Stimulated activated CD4-positive, alpha-beta T cell treated with anti-CD3 and anti-CD28 coated beads, TNF-alpha, amount 100 ng/mL, for 4 hours (primary cell): ENCODE measurements at regions not wholly inside any gene's neighbourhood (a gene's known extent, or its start where the extent isn't known, plus 50 kb on each side); places are given as distances from the start of the nearest gene placed in this dataset.

ENCODE experiments used
- DNase-seq, 3 experiments: peaks; one replicate each; pipeline ENCODE4 v3.0.0-alpha.2; 2020; ENCODE audit warnings: low read depth in 3 of 3

DNA sequence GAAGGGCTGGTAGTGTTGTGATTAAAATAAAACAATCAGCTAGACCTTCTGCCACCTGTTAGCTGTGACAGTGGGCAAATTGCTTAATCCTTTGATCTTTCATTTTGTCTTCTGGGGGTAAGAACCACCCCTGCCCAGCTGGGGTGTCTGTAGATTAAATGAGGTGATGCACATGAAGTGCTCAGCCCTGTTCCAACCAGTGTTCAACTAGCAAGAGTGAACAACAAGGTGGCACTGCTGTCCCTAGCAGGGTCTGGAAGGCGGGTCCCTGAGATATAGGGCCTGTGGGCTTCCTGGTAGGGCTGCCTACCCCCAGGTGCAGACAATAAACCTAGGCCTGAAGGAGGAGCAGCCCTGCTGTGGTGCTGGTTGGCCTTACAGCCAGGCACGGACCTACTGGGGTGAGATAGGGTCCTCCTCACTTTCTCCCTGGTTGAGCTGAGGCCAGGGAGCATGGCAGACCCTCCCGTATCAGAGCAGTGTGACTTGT lies 60.6 kb downstream of the ARL6IP4 start:
- DNase-seq, result no peak

DNA sequence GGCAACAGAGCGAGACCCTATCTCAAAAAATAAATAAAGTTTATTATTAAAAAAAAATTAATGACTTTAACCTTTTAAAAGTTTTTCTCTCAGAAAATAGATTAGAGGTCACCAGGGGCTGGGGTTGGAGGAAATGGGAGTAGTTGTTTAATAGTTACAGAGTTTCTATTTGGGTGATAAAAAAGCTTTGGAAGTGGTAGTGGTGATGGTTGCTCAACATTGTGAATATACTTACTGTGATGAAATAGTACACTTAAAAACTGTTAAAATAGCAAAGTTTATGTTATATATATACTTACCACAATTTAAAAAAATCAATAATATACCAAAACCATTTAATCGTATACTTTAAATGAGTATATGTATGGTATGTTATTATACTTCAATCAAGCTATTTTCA lies 59.6 kb downstream of the ARL6IP4 start:
- no peak for DNase-seq

DNA sequence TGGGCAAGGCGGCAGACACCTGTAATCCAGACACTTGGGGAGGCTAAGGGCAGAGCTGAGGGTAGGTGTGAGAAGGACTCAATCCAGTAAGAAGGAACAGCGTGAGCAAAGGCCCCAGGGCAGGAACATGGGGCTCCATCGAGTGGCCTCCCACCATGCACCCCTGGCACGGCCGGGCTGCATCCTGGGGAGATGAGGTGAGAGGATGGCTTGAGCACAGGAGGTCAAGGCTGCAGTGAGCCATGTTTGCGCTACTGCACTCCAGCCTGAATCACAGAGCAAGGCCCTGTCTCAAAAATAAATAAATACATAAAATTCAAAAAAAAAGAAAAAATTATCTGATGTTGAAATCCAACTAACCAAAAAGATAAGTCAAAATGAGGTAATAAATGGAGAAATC lies 58.5 kb downstream of the ARL6IP4 start:
- DNase-seq, result no peak

DNA sequence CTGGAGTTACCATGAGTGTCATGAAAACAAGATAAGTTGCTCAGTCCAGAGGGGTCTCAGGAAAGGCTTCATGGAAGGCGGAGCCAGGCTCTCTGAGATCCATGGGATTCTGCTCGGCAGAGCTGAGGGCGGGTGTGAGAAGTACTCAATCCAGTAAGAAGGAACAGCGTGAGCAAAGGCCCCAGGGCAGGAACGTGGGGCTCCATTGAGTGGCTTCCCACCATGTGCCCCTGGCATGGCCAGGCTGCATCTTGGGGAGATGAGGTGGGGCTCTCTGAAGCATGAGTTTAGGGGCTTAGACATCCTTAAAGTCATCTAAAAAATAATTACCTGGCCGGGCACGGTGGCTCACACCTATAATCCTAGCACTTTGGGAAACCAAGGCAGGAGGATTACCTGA lies 58.0 kb downstream of the ARL6IP4 start:
- DNase-seq, result no peak

DNA sequence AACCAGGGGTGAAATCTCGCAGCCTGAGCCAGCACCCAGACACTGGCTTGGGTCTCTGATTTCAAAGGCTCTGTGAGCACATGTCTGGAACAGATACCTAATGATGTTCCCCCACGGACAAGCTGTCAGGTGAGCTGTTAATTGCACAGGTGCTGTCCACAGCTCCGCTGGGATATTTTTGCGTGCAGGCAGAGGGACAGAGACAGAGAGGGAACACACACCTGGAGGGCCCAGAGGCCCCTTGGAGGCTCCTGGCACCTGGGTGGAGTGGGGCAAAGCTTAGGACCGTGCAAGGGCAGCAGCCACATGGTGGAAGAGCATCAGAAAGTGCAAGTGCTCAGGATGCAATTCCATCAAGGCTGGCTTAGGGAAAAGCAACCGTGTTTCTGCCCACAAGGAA lies 57.3 kb downstream of the ARL6IP4 start:
- no peak for DNase-seq

DNA sequence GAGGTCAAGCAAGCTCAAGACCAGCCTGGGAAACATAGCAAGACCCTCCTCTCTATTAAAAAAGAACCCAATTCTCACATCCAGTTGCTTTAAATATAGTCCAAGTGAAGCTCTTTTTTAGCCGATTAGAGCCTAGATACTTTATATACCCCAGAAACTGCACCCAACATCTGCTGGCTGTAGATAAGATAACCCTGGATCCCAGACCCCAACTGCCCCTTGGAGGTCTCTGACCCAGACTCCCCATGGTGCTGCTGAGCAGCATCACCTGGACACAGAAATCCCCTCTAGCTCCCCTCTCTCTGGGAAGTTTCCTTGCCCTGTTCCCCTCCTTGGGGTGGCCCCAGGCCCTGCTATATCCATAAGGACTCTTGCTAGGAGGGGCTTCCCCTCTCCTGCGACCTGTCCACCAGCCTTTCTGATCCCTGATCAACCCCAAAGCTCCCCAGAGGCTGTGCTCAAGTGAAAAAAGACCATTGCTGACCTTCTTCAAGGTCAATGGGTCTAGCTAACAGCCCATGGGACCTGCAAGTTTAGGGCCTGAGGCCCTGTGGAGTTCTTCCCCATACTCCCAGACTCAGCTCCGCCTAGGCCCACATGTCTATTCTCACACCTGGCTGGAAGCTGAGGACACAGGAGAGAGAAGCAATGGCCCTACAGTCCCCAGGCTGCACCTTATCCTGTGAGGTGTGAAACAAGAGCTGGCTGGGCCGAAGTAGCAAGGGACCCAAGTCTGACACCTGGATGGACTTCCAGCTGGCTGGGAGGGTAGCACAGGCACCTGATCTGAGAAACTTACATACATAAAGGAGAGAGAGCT lies 56.2 kb downstream of the ARL6IP4 start:
- no peak for DNase-seq

DNA sequence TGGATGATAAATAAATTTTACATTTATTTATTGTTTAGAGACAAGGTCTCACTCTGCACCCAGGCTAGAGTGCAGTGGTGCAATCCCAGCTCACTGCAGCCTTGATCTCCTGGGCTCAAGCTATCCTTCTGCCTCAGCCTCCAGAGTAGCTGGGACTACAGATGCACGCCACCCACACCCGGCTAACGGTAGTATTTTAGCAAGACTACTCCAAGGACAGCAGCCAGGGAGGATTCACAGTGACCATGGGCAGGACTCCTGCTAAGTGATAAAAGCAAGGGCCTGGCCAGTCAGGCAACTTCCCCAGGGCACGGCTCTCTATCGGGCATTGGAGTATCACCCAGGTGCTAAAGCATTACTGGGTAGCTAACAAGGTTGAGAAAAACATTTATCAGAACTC lies 55.4 kb downstream of the ARL6IP4 start:
- no peak for DNase-seq

DNA sequence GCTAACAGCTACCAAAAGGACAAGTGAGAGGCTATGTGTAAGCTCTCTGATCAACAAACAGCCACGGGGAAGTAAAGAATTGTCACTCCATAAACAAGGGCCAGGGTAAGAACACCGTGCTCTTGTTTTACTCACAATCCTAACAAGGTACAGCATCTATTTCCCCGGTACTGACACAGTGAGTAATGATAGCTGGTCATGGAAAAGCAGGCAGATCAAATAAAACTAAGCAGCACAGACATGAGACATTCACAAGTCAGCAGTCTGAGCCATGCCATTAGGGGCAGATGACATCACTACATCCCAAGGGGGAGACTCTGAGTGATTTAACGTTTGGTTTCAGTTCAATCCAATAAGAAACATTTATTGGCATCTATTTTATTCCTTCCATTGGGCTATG lies 54.4 kb downstream of the ARL6IP4 start:
- DNase-seq, result no peak

DNA sequence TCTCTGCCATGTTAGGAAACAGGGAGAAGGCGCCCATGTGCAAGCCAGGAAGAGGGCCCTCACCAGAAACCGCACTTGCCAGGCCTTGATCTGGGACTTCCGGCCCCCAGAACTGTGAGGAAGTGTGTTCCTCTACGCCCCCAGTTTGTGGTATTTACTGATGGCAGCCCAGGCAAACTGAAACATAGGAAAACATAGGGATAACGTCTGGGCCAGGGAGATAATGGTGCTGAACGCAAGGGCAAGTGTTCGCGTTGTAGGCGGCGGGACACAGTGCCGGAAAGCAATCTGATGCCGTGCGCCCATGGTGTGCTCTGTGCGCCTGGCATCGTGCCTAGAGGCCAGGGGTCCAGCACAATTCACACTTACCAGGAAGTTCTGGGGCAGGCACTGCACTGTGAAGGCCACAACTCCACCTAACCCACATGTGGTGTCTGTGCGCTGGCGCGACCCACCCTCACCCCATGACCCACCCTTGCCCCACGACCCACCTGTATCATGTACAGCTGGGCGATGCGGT lies 53.6 kb downstream of the ARL6IP4 start:
- no peak for DNase-seq

DNA sequence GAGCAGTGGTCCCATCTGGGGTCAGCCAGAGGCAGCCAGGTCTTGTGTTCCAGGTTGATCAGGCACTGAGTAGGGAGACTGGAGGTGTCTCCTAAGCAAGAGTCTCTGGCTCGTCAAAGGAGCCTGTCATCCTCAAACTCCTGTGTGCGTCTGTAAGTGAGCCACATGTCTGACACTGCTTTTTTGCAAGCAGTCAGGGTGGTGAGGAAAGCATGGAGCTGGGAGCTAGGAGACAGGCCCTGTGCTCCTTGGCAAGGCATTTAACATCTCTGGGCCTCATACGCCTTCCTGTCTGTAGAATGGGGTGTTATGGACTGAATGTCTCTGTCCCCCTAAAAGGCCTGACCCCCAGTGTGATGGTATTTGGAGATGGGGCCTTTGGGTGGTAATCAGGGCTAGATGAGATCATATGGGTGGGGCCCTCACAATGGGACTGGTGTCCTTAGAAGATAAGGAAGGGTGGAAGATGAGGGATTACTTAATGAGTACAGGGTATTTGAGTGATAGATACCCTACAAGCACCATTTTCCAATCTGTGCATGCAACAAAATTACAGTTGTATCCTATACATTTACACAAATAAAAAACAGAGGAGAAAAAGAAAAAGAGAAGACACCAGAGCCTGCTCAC lies 53.0 kb downstream of the ARL6IP4 start:
- DNase-seq, result no peak

DNA sequence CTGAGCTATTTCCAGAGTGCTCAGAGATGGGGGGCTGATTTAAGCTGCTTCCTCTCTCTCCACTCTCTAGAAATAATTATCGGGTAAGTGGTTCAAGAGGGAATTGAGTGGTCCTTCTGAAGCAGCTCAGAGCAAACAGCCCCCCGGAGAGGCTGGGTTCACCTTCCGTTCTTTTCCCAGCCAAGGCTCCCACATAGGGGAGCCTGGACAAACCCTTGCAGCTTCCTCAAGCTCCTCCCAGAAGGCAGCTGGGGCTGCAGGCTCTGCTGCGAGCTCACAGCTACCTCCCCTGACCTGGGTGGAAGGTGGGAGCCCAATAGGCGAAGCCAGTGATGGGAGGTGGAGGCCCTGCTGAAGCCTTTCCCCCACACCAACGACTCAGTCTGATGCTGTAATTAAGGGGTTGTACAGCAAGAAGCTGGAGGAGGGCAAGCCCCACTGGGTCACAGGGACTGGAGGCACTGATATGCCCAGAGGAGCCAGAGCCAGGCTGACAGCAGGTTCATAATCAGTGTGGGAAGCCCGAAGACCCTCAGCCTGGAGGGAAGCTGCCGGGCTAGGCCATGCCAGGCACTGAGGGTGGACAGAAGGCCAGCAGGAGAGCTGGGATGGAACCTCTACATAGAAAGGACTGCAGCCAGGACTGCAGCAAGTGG lies 52.4 kb downstream of the ARL6IP4 start:
- DNase-seq, result no peak
